H1 (cell line): ENCODE measurements at regions not wholly inside any gene's neighbourhood (a gene's known extent, or its start where the extent isn't known, plus 50 kb on each side); places are given as distances from the start of the nearest gene placed in this dataset.

Source experiments
- BRCA1 ChIP-seq: IDR thresholded peaks from 2 replicates; pipeline ENCODE4 v1.6.1; 2012; ENCODE audit warnings: low read depth, low read length, improper control_type of control experiment
- HDAC2 ChIP-seq, 2 experiments: fragments of 300-600 bp in 1 of 2; sonication (generic) in 1 of 2; IDR thresholded peaks; 2 replicates each; pipeline ENCODE4 v1.6.1; 2011 to 2012; ENCODE audit warnings: low read depth in 2 of 2, low read length in 2 of 2, mild to moderate bottlenecking in 2 of 2, moderate library complexity in 2 of 2, borderline replicate concordance in 1 of 2, inconsistent platforms in 1 of 2
- POU5F1 ChIP-seq: IDR thresholded peaks from 2 replicates; pipeline ENCODE4 v1.6.1; 2011; ENCODE audit warnings: low read depth, mild to moderate bottlenecking, low read length, moderate library complexity
- RAD21 ChIP-seq, 2 experiments: IDR thresholded peaks in 1 of 2; conservative IDR thresholded peaks in 1 of 2; 2 replicates each; pipeline ENCODE4 v1.6.1; 2011; ENCODE audit warnings: low read depth in 2 of 2, low read length in 2 of 2, improper control_type of control experiment in 1 of 2, inconsistent platforms in 1 of 2, mild to moderate bottlenecking in 1 of 2, moderate library complexity in 1 of 2
- RFX5 ChIP-seq: IDR thresholded peaks from 2 replicates; pipeline ENCODE4 v1.6.1; 2011; ENCODE audit warnings: low read depth, low read length, improper control_type of control experiment, borderline replicate concordance
- RNF2 ChIP-seq: fragments of 200-900, 300-1000 bp; sonication (generic); IDR thresholded peaks from 2 replicates; pipeline ENCODE4 v1.7.1; 2016; ENCODE audit warnings: borderline replicate concordance, low read depth, mild to moderate bottlenecking, antibody characterized with exemption, low read length; ENCODE audit not compliant: poor library complexity, severe bottlenecking; ENCODE audit errors: missing control alignments
- RXRA ChIP-seq: IDR thresholded peaks from 2 replicates; pipeline ENCODE4 v1.6.1; 2011; ENCODE audit warnings: low read depth, mild to moderate bottlenecking, low read length, moderate library complexity; ENCODE audit not compliant: insufficient read depth
- SIRT6 ChIP-seq: IDR thresholded peaks from one replicate; pipeline ENCODE4 v1.7.1; 2012; ENCODE audit warnings: low read length, inconsistent platforms
- YY1 ChIP-seq: IDR thresholded peaks from 2 replicates; pipeline ENCODE4 v1.6.1; 2011; ENCODE audit warnings: low read depth, mild to moderate bottlenecking, low read length
- TF ChIP-seq, protein P1 (sequence below): fragments of 300-600 bp; sonication (generic); IDR thresholded peaks from 2 replicates; pipeline ENCODE4 v1.7.1; 2012; ENCODE audit warnings: low read length, moderate library complexity, mild to moderate bottlenecking, inconsistent platforms; ENCODE audit not compliant: insufficient replicate concordance
- TF ChIP-seq, protein P2 (sequence below): IDR thresholded peaks from 2 replicates; pipeline ENCODE4 v1.6.1; 2011; ENCODE audit warnings: low read depth, mild to moderate bottlenecking, low read length; ENCODE audit not compliant: insufficient read depth

DNA sequence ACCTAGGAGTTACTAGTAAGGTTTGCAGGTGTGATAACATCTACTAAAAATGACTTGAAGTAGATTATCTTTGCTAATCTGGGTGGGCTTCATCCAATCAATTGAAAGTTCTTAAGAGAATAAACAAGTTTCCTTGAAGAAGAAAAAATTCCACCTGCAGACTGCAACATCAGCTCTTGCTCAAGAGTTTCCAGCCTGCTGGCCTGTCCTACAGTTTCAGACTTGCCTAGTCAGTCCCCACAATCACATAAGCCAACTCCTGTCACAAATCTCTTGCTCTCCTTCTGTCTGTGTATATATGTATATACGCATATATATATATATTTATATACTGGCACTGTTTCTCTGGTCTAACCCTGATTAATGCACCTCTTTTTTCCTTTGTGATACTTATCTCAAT, 67.3 kb upstream of the ITM2B start (continued):
- TF ChIP-seq, protein P1, sequence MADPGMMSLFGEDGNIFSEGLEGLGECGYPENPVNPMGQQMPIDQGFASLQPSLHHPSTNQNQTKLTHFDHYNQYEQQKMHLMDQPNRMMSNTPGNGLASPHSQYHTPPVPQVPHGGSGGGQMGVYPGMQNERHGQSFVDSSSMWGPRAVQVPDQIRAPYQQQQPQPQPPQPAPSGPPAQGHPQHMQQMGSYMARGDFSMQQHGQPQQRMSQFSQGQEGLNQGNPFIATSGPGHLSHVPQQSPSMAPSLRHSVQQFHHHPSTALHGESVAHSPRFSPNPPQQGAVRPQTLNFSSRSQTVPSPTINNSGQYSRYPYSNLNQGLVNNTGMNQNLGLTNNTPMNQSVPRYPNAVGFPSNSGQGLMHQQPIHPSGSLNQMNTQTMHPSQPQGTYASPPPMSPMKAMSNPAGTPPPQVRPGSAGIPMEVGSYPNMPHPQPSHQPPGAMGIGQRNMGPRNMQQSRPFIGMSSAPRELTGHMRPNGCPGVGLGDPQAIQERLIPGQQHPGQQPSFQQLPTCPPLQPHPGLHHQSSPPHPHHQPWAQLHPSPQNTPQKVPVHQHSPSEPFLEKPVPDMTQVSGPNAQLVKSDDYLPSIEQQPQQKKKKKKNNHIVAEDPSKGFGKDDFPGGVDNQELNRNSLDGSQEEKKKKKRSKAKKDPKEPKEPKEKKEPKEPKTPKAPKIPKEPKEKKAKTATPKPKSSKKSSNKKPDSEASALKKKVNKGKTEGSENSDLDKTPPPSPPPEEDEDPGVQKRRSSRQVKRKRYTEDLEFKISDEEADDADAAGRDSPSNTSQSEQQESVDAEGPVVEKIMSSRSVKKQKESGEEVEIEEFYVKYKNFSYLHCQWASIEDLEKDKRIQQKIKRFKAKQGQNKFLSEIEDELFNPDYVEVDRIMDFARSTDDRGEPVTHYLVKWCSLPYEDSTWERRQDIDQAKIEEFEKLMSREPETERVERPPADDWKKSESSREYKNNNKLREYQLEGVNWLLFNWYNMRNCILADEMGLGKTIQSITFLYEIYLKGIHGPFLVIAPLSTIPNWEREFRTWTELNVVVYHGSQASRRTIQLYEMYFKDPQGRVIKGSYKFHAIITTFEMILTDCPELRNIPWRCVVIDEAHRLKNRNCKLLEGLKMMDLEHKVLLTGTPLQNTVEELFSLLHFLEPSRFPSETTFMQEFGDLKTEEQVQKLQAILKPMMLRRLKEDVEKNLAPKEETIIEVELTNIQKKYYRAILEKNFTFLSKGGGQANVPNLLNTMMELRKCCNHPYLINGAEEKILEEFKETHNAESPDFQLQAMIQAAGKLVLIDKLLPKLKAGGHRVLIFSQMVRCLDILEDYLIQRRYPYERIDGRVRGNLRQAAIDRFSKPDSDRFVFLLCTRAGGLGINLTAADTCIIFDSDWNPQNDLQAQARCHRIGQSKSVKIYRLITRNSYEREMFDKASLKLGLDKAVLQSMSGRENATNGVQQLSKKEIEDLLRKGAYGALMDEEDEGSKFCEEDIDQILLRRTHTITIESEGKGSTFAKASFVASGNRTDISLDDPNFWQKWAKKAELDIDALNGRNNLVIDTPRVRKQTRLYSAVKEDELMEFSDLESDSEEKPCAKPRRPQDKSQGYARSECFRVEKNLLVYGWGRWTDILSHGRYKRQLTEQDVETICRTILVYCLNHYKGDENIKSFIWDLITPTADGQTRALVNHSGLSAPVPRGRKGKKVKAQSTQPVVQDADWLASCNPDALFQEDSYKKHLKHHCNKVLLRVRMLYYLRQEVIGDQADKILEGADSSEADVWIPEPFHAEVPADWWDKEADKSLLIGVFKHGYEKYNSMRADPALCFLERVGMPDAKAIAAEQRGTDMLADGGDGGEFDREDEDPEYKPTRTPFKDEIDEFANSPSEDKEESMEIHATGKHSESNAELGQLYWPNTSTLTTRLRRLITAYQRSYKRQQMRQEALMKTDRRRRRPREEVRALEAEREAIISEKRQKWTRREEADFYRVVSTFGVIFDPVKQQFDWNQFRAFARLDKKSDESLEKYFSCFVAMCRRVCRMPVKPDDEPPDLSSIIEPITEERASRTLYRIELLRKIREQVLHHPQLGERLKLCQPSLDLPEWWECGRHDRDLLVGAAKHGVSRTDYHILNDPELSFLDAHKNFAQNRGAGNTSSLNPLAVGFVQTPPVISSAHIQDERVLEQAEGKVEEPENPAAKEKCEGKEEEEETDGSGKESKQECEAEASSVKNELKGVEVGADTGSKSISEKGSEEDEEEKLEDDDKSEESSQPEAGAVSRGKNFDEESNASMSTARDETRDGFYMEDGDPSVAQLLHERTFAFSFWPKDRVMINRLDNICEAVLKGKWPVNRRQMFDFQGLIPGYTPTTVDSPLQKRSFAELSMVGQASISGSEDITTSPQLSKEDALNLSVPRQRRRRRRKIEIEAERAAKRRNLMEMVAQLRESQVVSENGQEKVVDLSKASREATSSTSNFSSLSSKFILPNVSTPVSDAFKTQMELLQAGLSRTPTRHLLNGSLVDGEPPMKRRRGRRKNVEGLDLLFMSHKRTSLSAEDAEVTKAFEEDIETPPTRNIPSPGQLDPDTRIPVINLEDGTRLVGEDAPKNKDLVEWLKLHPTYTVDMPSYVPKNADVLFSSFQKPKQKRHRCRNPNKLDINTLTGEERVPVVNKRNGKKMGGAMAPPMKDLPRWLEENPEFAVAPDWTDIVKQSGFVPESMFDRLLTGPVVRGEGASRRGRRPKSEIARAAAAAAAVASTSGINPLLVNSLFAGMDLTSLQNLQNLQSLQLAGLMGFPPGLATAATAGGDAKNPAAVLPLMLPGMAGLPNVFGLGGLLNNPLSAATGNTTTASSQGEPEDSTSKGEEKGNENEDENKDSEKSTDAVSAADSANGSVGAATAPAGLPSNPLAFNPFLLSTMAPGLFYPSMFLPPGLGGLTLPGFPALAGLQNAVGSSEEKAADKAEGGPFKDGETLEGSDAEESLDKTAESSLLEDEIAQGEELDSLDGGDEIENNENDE: no peak
- TF ChIP-seq BRCA1 (no peak), RAD21 (IDR thresholded peaks at IDR 0.05 in 1 of 2, conservative IDR thresholded peaks at IDR 0.05 in 1 of 2; ENCODE audit: low read depth in 2 of 2, low read length in 2 of 2) (no peak), POU5F1 (no peak), RFX5 (no peak), SIRT6 (no peak), RXRA (no peak), YY1 (no peak), HDAC2 (IDR thresholded peaks at IDR 0.05; ENCODE audit: borderline replicate concordance in 1 of 2, low read depth in 2 of 2, low read length in 2 of 2) (no peak), RNF2 (no peak)
- TF ChIP-seq, protein P2, sequence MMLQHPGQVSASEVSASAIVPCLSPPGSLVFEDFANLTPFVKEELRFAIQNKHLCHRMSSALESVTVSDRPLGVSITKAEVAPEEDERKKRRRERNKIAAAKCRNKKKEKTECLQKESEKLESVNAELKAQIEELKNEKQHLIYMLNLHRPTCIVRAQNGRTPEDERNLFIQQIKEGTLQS: no peak
